CD4-positive, alpha-beta T cell treated with Interleukin-6 for 4 hours (primary cell): ENCODE measurements at regions not wholly inside any gene's neighbourhood (a gene's known extent, or its start where the extent isn't known, plus 50 kb on each side); places are given as distances from the start of the nearest gene placed in this dataset.

ENCODE experiments used
- DNase-seq: peaks from one replicate; pipeline ENCODE4 v3.0.0-alpha.2; 2020; ENCODE audit warnings: mixed read lengths

- no peak for DNase-seq
Observed at GRCh38 chr4:122027203-122027602, 75.3 kb upstream of the TRPC3 start.

- no peak for DNase-seq
Observed at GRCh38 chr4:122017296-122017695, 65.4 kb upstream of the TRPC3 start.

- no peak for DNase-seq
Observed at GRCh38 chr4:122015203-122015602, 63.3 kb upstream of the TRPC3 start.

GRCh38 chr4:122012735-122013134, 60.9 kb upstream of the TRPC3 start:
- no peak for DNase-seq

GRCh38 chr4:122010610-122011009, 58.8 kb upstream of the TRPC3 start:
- no peak for DNase-seq

- no peak for DNase-seq
Observed at GRCh38 chr4:122009524-122009923, 57.7 kb upstream of the TRPC3 start.

- no peak for DNase-seq
Observed at GRCh38 chr4:122007016-122007415, 55.2 kb upstream of the TRPC3 start.

- DNase-seq = no peak
Observed at GRCh38 chr4:122005064-122005755, 53.4 kb upstream of the TRPC3 start.

- peak; percentile 40 for DNase-seq
Observed at GRCh38 chr4:122003335-122003734, 51.5 kb upstream of the TRPC3 start.
